HG02981 (cell line): ENCODE measurements at regions not wholly inside any gene's neighbourhood (a gene's known extent, or its start where the extent isn't known, plus 50 kb on each side); places are given as distances from the start of the nearest gene placed in this dataset.
A peak's percentile ranks its signal among the peaks of the same experiment; 100 is the strongest.
"Not testable (repeated sequence)": the region's sequence is repeated elsewhere in the genome, so short reads cannot be mapped to it uniquely, and the experiment has no call there.

ENCODE experiments used
- ATAC-seq: cut with Tn5 transposase; IDR thresholded peaks from one replicate; pipeline ENCODE4 v1.9.1; 2021; ENCODE audit warnings: mild to moderate bottlenecking, moderate library complexity; ENCODE audit not compliant: unreplicated experiment

DNA sequence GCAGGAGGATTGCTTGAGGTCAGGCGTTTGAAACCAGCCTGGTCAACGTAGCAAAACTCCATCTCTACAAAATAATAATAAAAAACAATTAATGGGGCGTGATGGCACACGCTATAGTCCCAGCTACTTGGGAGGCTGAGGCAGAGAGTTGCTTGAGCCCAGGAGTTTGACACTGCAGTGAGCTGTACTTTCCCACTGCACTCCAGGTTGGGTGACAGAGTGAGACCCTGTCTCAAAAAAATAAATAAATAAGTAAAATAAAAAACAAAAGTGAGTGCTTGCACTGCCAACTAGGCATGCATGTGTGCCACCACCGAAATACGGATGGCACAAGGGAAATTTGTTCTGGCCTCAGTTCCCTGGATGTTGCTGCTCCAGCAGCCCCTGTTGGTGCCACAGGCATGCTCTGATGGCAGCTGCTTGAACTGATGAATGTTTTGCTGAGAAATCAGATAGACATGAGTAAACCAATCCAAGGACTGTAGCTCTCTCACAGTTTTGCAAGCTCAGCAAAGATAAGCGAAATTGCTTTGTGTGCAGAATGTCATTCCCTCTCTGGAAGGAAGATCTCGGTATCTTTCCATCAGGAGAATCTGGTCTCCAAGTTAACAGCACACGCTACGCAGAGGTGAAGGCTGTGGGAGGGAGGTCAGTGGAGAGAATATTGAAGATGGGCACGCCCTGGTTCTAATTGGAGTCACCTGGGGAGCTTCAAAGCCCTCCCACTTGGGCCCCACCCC, 188.0 kb upstream of the SLC24A3 start:
- no peak for ATAC-seq

DNA sequence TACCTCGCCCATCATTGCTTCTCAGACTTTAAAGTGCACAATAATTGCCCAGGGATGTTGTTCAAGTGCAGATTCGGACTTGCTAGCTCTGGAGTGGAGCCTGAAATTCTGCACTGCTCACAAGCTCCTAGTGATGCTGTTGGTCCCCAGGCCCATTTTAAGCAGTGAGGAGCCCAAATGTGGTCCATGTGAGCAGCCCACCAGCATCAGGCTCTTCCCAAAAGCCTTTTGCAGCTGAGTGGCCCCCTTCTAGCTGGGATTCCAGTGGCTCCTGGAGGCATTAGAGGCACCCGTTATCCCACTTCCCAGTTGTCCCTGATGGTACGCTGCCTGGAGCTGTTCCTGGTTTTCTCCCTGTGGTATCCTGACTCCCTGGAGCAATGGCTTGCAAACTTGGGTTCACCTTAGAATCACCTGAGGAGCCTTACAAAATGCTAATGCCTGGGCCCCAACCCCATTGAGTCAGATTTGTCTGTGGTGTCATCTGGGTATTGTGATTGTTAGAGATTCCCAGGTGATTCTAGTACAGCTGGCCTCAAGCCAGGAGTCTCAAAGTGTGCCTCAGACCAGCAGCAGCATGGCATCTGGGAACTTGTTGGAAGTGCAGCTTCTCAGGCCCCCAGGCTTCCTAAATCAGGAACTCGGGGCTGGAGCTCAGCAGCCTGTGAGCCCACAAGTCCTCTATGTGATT, 186.9 kb upstream of the SLC24A3 start:
- no peak for ATAC-seq

DNA sequence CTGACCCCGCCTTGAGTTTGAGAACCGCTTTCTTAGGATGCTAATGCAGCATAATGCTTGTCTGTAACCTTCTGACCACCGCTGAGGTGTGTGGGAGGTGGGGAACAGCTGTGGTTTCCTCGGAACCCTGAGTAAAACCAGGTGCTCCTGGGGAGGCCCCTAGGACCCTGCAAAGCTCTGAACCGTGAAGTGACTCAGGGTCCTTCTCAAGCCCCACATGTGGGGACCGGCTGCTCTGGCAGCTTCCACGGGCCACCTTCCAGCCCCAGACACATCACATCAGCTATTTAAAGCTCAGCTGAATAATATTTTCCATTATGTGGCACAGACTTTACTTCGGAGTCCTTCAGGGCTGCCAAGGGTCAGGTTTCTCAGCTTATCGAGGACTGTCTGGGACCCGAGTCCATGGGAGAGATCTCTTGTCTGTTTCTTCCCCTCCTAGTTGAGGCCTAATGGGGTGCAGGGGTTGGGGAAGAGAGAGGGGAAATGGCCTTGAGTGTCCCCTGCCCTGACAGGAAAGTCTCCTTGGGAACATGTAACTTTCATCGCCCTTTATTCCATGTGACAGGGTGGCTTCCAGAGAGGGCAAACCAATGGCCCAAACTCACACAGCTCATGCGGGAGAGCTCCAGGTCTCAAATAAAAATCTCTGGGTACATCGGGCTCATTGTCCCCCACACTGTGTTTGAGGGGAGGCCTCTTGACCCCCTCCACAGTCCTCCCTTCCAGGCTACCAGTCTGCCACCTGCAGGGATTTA, 186.1 kb upstream of the SLC24A3 start:
- ATAC-seq = no peak

DNA sequence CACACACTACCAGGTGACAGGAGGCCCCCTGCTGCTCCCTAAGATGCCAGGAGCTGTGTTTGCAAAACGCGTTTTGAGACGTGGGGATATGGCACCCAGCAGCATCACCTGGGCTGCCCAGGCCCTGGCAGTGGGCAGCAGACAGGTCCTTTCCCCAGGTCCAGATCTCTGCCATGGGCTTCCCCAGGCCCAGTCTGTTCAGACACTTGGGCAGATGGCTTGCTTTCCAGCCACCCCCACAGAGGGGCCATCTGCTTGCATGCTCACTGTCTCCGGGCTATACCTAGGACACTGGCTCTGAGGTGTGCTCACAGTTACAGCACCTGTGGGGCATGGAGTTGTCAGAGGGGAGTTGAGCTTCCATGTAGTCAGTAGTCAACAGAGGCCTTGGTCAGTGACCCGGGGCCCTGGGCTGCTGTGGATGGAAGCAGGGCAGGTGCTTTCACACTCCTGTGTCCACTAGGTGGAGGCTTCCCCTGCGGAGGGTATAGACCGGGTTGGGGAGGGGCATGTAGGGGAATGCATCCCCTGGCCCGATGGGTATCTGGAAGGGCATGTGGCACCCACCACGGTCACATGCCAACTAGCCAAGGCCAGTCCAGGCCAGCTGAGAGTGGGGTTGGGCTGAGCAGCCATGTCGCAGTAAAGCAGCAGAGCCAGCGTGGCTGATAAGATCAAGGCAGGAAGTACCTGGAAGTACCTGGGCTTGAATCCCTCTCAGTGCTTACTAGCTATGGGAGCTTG, 185.4 kb upstream of the SLC24A3 start:
- no peak for ATAC-seq

DNA sequence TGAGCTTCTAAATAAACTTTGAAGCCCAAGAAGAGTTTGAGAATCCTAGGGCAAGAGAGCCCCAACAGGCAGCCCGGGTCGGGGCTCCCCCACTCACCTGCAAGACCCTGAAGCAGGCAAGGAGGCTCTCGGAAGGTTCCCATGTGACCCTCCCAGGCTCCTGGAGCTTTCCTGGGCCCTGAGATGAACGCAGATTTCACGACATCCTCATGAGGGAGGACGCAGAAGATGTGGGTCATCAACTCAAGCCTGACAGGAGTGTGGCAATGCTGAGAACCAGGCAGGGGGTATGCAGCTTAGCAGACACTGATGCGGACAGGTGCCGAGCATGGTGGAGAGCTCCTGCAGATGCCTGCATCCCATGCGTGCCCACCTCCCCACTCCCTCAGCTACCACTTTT, 184.5 kb upstream of the SLC24A3 start:
- no peak for ATAC-seq

DNA sequence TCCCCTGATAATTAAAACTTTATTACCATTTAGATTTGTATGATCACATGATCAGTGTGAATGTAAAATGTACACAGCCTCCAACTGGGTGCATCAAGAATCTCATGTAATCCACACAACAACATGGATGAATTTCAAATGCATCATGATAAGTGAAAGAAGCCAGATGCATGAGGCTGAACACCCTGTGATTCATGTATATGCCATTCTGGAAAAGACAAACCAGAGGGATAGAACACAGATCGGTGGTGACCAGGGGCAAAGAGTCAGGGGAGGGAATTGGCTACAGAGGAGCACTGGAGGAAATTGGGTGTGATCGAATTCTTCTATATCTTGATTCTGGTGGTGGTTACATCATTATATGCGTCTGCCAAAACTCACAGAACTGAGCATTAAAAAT, 170.7 kb upstream of the SLC24A3 start:
- no peak for ATAC-seq

DNA sequence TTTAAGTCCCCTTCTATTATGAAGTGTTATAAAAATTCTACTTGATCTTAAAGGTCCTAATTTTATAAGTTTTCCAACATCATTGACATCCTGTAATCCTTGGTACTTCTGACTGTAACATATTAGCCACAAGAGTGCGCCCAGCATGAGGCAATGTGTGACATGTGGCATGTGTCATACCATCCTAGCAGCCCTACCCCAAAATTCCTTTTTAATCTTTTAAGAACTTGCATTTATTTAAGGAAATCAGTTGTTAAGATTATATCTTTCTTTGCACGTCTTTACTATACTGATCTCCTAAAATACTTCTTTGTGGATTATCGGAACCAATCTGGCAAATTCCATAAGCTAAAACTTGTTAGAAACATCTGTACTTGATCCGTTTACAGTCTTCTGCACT, 167.1 kb upstream of the SLC24A3 start:
- ATAC-seq = no peak

DNA sequence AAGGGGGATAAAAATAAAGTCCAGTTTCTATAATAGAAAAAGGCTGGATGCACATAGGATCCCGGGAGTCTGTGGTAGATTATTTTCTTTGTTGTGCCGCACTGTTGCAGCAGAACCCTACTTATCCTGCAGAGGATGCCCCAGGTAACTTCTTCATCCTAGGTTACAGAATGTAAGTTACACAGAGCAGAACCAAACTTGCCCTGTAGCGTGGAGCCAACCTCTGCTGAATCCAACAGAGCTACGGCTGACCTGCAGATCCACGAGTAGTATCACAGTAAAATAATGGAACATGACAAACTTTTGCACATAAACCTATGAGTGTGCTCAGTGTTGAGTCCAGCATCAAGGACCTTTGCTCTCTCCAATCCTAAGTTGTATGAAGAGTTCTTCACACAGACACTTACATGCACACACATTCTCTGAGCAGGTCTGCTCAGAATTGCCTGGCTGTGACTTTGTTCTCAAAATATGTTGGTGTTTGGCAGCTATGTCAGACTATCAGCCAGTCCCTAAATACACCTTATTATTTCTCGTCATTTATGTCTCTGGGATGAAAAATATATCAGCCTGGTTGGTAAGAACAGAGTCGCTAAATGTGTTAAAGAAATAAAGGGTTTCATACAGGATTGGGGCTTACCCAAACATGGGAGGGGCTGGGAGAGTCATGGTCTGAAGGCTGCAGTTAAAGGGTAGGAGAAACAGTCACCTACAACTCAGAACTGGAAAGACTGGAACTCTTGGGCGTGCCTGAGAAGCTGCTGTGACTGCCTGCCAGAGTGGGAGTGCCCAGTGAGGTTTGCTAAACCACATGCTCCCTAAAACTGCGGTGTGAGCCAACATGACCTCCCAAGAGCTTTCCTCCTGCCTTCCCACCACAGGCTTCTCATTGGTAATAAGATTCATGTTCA, 165.1 kb upstream of the SLC24A3 start:
- ATAC-seq = no peak

DNA sequence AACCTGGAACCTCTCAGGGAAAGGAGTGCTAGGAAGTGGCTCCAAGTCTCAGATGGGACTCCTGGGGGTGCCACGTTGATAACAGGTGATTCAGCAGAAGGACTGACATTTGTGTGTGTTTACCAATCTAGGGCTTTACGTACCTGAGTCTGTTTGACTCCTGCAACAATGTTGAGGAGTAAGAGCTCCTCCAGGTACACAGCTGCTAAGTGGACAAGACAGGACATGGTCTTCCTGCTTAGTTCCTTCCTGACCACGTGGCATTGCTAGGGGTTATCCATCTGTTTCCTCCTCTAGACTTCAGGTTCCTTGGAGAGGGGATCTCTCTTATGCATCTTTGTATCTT, 164.5 kb upstream of the SLC24A3 start:
- no peak for ATAC-seq

DNA sequence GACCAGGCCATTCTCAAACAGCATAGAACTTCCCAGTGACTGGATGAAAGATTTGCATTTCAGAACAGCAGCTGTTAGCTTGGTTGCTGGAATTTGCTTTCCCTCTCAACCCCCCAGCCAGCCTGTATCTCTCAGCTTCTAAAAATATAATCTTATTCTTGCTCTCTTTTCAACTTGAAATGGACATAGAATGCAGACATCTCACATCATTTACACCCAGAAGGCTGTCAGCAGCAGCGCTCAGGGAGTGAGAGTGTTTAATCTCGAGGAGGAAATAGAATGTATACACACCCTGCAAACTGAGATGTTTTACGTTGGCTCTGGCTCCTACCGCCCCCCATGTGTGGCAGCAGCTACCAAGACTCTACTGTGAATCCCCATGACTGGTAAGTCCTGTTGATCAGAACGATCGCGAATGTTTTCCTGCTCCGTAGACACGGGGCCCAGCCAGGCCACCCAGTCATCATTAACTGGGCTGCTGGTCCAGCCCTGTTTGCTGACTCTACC, 163.4 kb upstream of the SLC24A3 start:
- ATAC-seq = no peak

DNA sequence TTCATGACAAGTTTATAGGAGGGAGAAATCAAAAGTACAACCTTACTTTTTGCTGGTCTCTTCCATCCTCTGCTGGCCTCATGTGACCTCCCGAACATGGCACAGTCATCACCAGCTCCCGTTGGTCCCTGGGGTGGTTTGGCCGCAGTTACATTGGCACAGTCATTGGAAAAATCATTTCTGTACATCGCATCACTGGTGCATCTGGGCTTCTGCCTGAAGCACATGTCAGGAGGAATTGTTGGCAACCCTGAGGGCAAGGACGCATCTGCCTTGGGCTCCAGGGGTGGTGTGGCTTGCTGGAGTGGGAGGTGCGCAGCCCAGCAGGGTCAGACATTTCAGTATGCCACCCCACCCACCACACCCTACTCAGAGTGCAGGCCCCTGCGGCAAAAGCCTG, 162.9 kb upstream of the SLC24A3 start:
- no peak for ATAC-seq

DNA sequence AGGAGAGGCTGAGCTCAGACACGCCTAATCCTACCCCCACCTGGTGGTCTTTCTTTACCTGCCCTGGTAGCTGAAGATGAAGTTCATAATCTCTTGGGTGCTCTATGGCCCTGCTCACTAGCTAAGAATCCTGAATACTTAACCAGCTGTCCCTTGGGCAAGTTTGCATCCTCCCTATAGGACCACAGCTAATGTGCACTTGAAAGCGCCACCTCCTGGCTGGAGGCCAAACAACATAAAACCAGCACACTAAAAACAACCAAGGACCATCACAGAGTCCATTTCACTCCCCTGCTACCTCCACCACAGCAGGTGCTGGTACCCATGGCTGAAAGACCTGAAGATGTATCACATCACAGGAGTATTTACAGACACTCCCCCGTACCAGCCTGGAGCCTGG, 155.5 kb upstream of the SLC24A3 start:
- no peak for ATAC-seq

DNA sequence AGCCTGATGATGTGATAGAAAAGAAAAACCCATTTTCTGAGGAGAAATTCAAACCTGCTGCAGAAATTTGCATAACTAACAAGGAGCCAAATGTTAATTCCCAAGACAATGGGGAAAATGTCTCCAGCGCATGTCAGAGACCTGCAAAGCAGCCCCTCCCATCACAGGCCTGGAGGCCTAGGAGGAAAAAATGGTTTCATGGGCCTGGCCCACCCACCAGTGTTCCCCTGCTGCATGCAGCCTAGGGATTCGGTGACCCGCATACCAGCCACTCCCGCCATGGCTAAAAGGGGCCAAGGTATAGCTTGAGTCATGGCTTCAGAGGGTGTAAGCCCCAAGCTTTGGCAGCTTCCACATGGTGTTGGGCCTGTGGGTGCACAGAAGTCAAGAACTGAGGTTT, 147.7 kb upstream of the SLC24A3 start:
- ATAC-seq = not testable (repeated sequence)

DNA sequence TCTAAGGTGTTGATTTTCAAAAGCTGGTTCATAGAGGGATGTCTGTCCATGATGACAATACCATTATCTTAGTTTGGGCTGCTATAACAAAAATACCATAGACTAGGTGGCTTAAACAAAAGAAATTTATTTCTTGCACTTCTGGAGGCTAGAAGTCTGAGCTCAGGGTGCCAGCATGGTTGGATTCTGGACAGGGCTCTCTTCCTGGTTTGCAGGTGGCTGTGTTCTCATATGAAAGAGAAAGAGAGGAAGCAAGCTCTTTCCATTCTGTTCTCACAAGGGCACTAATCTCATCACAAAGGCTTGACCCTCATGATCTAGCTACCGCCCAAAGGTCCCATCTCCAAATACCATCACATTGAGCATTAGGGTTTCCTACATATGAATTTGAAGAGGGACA, 144.5 kb upstream of the SLC24A3 start:
- ATAC-seq = no peak

DNA sequence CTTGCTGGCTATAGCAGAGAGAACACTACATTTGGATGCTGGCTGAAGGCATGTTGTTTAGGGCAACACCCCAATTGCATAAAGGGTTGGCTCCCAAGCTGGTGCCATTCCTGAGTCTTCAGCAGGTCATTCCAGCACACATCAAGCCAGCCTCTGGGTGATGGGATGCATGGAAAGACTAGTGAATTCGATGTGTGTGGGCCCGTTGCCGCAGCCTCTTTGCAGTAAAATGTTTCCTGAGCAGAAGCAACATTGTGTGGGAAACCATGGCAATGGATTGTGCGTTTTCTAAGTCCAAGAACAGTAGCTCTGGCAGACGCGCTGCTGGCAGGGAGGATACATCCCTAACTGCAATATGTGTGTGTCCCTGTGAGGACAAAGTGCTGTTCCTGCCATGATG, 142.4 kb upstream of the SLC24A3 start:
- no peak for ATAC-seq

DNA sequence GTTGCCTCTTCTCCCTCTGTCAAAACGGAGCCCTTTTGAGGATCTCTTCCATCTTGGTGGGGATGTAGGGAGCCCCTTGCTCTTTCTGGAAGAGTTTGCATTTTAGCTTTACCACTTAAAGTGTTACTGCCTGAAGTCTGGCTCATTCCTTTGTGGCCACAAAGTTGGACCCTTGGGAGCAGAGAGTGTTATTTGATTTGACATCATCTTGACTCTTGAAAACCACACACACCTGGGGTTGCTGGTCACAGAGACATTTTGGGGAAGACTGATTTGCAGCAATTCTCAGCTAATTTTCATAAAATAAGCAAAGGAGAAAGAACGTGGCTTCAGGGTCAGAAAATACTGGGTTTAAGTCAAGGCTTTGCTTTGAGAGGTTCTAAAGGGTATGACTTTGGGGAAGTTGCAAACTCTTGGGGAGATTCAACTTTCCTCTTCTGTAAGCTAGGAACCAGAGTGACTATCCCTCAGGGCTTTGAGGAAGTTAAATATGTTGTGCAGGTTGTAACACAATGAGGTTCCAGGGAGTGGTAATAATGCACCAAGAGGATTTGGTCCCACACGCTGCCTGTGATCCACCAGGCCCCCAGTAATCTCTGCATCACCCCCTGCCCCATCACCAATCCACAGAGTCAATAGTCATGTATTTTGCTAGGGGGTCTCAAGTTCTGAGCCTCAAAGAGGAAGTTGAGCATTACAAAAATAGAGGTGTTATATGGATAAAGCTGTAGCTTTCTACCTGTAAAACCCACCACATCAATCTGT, 141.6 kb upstream of the SLC24A3 start:
- peak; percentile 31 for ATAC-seq

DNA sequence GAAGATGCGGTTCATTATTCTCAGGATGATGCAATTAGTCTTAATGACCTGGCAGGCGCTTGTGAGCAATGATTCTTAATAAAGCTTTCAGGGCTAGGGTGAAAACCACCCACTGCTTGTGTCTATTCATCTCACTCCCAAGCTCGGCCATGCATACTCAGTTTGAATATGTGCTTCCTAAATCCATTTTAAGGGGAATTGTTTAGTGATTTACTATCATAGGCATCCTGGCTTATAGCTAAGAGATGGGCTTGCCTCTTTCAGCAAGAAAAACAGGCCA, 141.1 kb upstream of the SLC24A3 start:
- peak; percentile 28 for ATAC-seq

DNA sequence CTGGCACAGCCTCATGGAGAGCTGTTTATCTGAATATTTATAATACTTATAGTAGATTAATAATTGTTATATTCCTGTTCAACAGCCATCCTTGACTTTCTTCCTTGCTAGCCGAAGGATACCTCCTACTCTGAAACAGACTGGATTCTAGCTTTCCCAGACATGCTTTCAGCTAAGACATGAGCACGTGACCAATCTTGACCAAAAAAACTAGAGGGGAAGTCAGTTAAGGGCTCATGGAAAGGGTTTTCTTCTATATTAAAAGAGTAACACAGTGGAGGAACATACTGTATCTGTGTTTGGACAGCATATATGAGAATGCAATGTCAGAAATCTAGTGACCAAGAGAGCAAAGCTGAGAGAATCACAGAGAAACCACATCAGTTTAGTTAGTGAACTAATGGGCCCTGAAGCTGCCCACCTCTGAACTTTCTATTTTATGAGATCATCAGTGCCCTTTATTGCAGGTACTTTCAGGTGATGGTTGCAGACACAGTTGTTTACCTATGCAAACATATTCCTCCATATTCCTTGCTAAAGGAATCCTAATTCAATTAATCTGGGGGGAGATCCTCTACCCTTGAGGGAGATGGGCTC, 140.4 kb upstream of the SLC24A3 start:
- no peak for ATAC-seq

DNA sequence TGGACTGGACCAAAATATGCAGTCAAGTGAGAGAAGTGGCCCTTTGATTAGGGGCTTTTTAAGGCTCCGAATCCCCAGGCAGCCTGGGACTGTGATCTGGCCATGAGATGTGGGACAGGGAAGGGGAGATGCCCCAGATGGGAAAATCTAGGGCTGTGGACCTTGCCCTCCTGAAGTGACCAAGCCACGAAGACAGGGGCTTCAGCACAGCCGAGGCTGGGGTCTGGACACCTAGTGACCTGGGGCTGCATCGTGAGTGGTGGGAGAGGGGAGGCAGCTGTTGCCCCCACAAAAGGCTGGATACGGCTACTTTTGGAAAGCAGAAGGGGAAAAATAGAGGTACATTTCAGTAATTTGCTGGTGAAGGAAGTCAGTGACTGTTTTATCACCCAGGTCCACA, 139.5 kb upstream of the SLC24A3 start:
- ATAC-seq = no peak
